ENCODE measurements at regions not wholly inside any gene's neighbourhood (a gene's known extent, or its start where the extent isn't known, plus 50 kb on each side); places are given as distances from the start of the nearest gene placed in this dataset.

GRCh38 chr17:72046178-72046577, 74.6 kb upstream of the SOX9 start:
- Histone ChIP-seq H3K27me3 (peaks cover 0 to 3% of the 10 kb centered on the region in 2 donors), H3K4me3 (no peak overlapping the region), H3K4me1 (no peaks in the 10 kb centered on the region), H3K27ac (no peak overlapping the region), H3K36me3 (no peaks in the 10 kb centered on the region), H3K9me3 (no peaks in the 10 kb centered on the region)
- TF ChIP-seq CTCF (IDR thresholded peaks at IDR 0.05): no peak
- DNase-seq (ENCODE audit: low spot score): no peak

DNA sequence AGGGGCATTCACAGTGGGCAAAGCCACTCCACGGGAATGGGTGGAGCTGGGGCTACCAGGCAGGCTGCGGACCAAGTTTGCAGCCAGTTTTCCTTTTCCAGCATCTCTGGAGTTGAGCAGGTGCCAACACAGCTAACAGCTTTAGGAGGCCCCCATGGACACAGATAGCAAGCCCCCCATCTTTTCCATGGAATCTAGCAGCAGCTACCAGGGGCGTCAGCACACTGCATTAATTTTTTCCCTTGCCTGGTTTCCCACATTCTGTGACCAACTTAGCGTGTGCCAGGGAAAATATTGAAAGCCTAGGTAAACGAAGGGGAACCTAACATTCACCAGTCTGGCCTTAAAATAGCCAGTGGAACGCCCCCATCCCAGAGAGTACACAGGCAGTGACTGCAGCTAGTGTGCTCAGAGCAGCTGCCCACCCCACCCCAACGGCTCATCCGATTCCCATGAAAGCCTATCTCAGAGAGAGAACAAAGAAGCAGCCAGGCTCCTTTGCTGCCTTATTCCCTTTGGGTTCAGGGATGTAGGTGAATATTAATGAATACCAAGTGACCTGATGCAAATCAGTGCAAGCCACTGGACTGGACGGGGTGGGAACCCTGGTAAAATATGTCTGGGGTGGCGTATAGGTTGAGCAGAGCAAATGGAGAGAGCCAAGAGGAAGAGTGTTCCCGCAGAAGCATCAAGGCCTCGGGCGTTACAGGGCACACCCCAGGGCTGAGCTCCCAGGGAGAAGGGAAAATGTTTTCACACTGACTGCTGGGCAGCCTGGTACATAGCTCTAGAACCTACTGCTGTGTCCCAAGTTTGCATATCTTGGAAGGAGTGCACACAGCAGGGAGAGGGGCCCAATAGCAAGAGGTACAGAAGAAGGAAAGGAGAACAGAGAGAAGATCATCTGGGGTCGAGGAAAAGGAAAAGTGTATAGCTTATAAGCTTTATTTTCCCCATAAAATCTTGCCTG, 73.9 kb upstream of the SOX9 start:
- no peaks in the 10 kb centered on the region for H3K9me3 ChIP-seq
- peaks cover 0 to 6% of the 10 kb centered on the region in 2 donors for H3K27me3 ChIP-seq
- H3K27ac ChIP-seq: no peak overlapping the region
- H3K4me3 ChIP-seq: no peak overlapping the region
- H3K4me1 ChIP-seq: no peaks in the 10 kb centered on the region
- H3K36me3 ChIP-seq: no peaks in the 10 kb centered on the region
- no peak for DNase-seq (ENCODE audit: low spot score)
- no peak for TF ChIP-seq CTCF (IDR thresholded peaks at IDR 0.05)

DNA sequence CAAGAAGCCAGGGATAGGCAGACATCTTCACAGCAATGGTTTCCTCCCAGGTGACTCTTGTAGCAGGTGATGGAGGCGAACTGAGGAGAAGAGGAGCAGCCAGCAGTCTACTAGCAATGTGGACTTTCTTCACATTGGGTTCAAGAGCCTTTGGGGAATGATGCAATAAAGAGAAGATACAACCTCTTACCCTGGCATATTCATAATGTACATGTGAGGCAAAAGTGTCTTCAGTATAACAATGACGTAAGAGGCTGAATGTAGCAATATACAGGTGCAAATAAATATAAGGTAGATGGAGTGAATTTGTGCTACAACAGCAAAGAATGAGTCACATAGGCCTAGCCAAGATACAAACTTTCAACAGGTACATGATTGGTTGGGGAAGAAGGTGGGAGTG, 70.9 kb upstream of the SOX9 start:
- no peak for TF ChIP-seq CTCF (IDR thresholded peaks at IDR 0.05)
- no peak for DNase-seq (ENCODE audit: low spot score)
- peaks cover 0 to 6% of the 10 kb centered on the region in 2 donors for H3K27me3 ChIP-seq
- no peaks in the 10 kb centered on the region for H3K9me3 ChIP-seq
- no peaks in the 10 kb centered on the region for H3K4me1 ChIP-seq
- no peak overlapping the region for H3K4me3 ChIP-seq
- no peak overlapping the region for H3K27ac ChIP-seq
- no peaks in the 10 kb centered on the region for H3K36me3 ChIP-seq

DNA sequence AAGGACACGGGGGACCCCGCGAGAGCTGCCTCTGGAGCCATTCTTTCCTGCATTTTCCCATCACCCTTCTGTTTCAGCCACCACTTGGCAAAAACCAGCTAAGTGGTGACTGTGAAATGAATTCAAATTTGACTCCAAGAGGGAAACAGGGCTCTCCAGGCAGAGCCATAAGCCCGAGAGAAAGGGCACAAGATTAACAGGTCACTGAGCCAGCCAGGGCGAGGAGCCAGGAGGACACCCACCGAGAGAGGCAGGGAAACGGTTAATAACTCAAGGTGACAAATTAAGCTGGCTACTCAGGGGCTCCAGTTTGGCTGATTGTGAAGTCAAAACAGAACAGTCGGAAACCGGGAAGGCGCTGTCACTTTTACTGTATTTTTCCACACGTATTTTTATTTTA, 67.8 kb upstream of the SOX9 start:
- DNase-seq (ENCODE audit: low spot score): no peak
- Histone ChIP-seq H3K4me1 (no peaks in the 10 kb centered on the region), H3K27me3 (peaks cover 0 to 6% of the 10 kb centered on the region in 2 donors), H3K36me3 (no peaks in the 10 kb centered on the region), H3K4me3 (no peak overlapping the region), H3K9me3 (no peaks in the 10 kb centered on the region), H3K27ac (no peak overlapping the region)
- TF ChIP-seq CTCF (IDR thresholded peaks at IDR 0.05): no peak

DNA sequence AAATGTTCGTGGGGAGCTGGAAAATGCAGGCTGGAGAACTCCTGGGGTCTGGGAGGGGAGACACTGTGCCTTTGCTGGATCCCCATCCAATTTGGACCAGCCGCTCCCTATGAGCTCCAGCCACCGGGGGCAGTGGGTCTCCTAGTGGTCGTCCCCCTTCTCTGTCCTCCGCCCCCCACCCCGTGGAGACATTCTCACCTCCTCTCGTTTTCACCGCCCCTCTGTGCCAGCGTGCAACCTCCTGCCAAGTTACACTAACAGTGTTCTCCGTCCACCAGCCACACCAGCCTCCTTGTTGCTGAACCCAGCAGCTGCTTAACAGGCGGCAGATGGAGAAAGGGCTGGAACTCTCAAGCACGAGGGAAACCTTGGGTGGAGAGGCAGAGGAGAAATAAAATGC, 67.4 kb upstream of the SOX9 start:
- DNase-seq (ENCODE audit: low spot score): no peak
- Histone ChIP-seq H3K27ac (no peak overlapping the region), H3K4me3 (no peak overlapping the region), H3K27me3 (peaks cover 0 to 6% of the 10 kb centered on the region in 2 donors), H3K4me1 (no peaks in the 10 kb centered on the region), H3K9me3 (no peaks in the 10 kb centered on the region), H3K36me3 (no peaks in the 10 kb centered on the region)
- no peak for TF ChIP-seq CTCF (IDR thresholded peaks at IDR 0.05)
